SK-N-SH (cell line): ENCODE measurements at regions not wholly inside any gene's neighbourhood (a gene's known extent, or its start where the extent isn't known, plus 50 kb on each side); places are given as distances from the start of the nearest gene placed in this dataset.

Experiments
- CTCF ChIA-PET: fragments of 300-600, 350-600 bp; formaldehyde crosslinking; extraction: SDS; loops from one replicate; lab custom pipeline; 2021; lab: Yijun Ruan, JAX
- POLR2A ChIA-PET: fragments of 350-600 bp; sonication (Branson Sonifier 250); formaldehyde crosslinking; extraction: SDS; loops from one replicate; lab custom pipeline; 2020; ENCODE audit warnings: antibody characterized with exemption, inconsistent platforms; lab: Yijun Ruan, JAX
- DNase-seq: peaks from one replicate; pipeline ENCODE4 v3.0.0; 2012
- H2AFZ ChIP-seq: fragments of 200-600 bp; sonication (generic); 2 replicates; pipeline ENCODE4 v1.8.1; 2016; ENCODE audit warnings: antibody characterized with exemption, mild to moderate bottlenecking, low read depth
- H3F3A ChIP-seq: fragments of 200-600 bp; sonication (generic); replicated peaks from 2 replicates; pipeline ENCODE3; 2016; ENCODE audit warnings: antibody characterized with exemption, mild to moderate bottlenecking; ENCODE audit not compliant: insufficient read depth
- H3K27ac ChIP-seq, 2 experiments: fragments of 200-500 bp in 1 of 2; fragments of 200-600 bp in 1 of 2; sonication (Bioruptor generic) in 1 of 2; sonication (generic), shearing (Covaris generic) in 1 of 2; 2 replicates each; pipeline versions ENCODE4 v1.5.1 to v1.6.1; 2014 to 2016; ENCODE audit warnings: low read depth in 2 of 2, inconsistent platforms in 1 of 2, low read length in 1 of 2, mild to moderate bottlenecking in 1 of 2, mixed read lengths in 1 of 2
- H3K27me3 ChIP-seq: fragments of 200-600 bp; sonication (generic), shearing (Covaris generic); 2 replicates; pipeline ENCODE4 v1.6.1; 2016; ENCODE audit warnings: mixed run types; ENCODE audit not compliant: insufficient read depth
- H3K36me3 ChIP-seq, 2 experiments: fragments of 200-500 bp in 1 of 2; fragments of 200-600 bp in 1 of 2; sonication (Bioruptor generic) in 1 of 2; sonication (generic) in 1 of 2; replicated peaks in 1 of 2; 2 replicates each; pipeline versions ENCODE3 to v1.5.1; 2014 to 2016; ENCODE audit warnings: low read length in 1 of 2, mild to moderate bottlenecking in 1 of 2; ENCODE audit not compliant: insufficient read depth in 2 of 2, control insufficient read depth in 1 of 2
- H3K4me1 ChIP-seq, 2 experiments: fragments of 200-500 bp in 1 of 2; fragments of 200-600 bp in 1 of 2; sonication (Bioruptor generic) in 1 of 2; sonication (generic), shearing (Covaris generic) in 1 of 2; 2 replicates each; pipeline versions ENCODE4 v1.5.1 to v1.6.1; 2014 to 2016; ENCODE audit warnings: low read depth in 1 of 2, low read length in 1 of 2, mixed run types in 1 of 2; ENCODE audit not compliant: insufficient read depth in 2 of 2, control insufficient read depth in 1 of 2
- H3K4me2 ChIP-seq: fragments of 200-600 bp; sonication (generic), shearing (Covaris generic); 2 replicates; pipeline ENCODE4 v1.6.1; 2017; ENCODE audit warnings: mixed run types
- H3K4me3 ChIP-seq, 2 experiments: fragments of 200-500 bp in 1 of 2; fragments of 200-600 bp in 1 of 2; sonication (Bioruptor generic) in 1 of 2; sonication (generic), shearing (Covaris generic) in 1 of 2; 2 replicates each; pipeline versions ENCODE4 v1.5.1 to v1.8.1; 2014 to 2016; ENCODE audit warnings: low read depth in 2 of 2, inconsistent platforms in 1 of 2, low read length in 1 of 2, mild to moderate bottlenecking in 1 of 2, mixed read lengths in 1 of 2, moderate library complexity in 1 of 2
- H3K79me2 ChIP-seq: fragments of 200-600 bp; sonication (generic); 2 replicates; pipeline ENCODE4 v1.8.1; 2017; ENCODE audit warnings: mild to moderate bottlenecking; ENCODE audit not compliant: insufficient read depth
- H3K9ac ChIP-seq: fragments of 200-600 bp; sonication (generic); 2 replicates; pipeline ENCODE4 v1.6.1; 2017; ENCODE audit warnings: mixed run types
- H3K9me2 ChIP-seq: fragments of 200-600 bp; sonication (generic); 2 replicates; pipeline ENCODE4 v1.6.1; 2017; ENCODE audit warnings: mixed run types
- H3K9me3 ChIP-seq: fragments of 200-600 bp; sonication (generic); 2 replicates; pipeline ENCODE4 v1.6.1; 2017; ENCODE audit warnings: mixed run types, mild to moderate bottlenecking, moderate library complexity
- H4K20me1 ChIP-seq: fragments of 200-600 bp; sonication (generic); 2 replicates; pipeline ENCODE4 v1.6.1; 2017; ENCODE audit warnings: mild to moderate bottlenecking, mixed run types; ENCODE audit not compliant: insufficient read depth
- ELF1 ChIP-seq: IDR thresholded peaks from 2 replicates; pipeline ENCODE4 v1.4.0; 2012
- EP300 ChIP-seq, 2 experiments: IDR thresholded peaks; 2 replicates each; pipeline versions ENCODE4 v1.4.0 to v1.6.1; 2012; ENCODE audit warnings: borderline replicate concordance in 1 of 2, low read depth in 1 of 2, low read length in 1 of 2
- EZH2phosphoT487 ChIP-seq: fragments of 200-600 bp; sonication (generic); IDR thresholded peaks from 2 replicates; pipeline ENCODE4 v1.6.1; 2017; ENCODE audit warnings: low read depth, mixed run types, mild to moderate bottlenecking, antibody characterized with exemption, moderate library complexity, borderline replicate concordance
- FOSL2 ChIP-seq: IDR thresholded peaks from 2 replicates; pipeline ENCODE4 v1.4.0; 2012; ENCODE audit warnings: low read depth, mild to moderate bottlenecking, moderate library complexity, borderline replicate concordance
- FOXJ3 ChIP-seq: sonication (generic); formaldehyde crosslinking; IDR thresholded peaks from 2 replicates; pipeline ENCODE4 v1.5.1; 2020; ENCODE audit warnings: mild to moderate bottlenecking, missing genetic modification reagents
- FOXM1 ChIP-seq: IDR thresholded peaks from 2 replicates; pipeline ENCODE4 v1.4.0; 2012; ENCODE audit warnings: low read depth, mild to moderate bottlenecking
- GATA2 ChIP-seq: sonication (generic); formaldehyde crosslinking; IDR thresholded peaks from 2 replicates; pipeline ENCODE4 v1.5.0; 2020; ENCODE audit warnings: mild to moderate bottlenecking, missing genetic modification reagents
- NFIC ChIP-seq: IDR thresholded peaks from 2 replicates; pipeline ENCODE4 v1.4.0; 2012; ENCODE audit warnings: borderline replicate concordance
- NRF1 ChIP-seq: IDR thresholded peaks from 2 replicates; pipeline ENCODE4 v1.6.1; 2012; ENCODE audit warnings: low read depth, mild to moderate bottlenecking, low read length
- PBX3 ChIP-seq: IDR thresholded peaks from 2 replicates; pipeline ENCODE4; 2012
- POLR2AphosphoS5 ChIP-seq: IDR thresholded peaks from 2 replicates; pipeline ENCODE4 v1.6.1; 2012; ENCODE audit warnings: low read depth, low read length
- RCOR1 ChIP-seq: fragments of 150-350 bp; IDR thresholded peaks from 2 replicates; pipeline ENCODE4 v1.6.1; 2017; ENCODE audit warnings: antibody characterized with exemption, low read length
- RFX5 ChIP-seq: IDR thresholded peaks from 2 replicates; pipeline ENCODE4 v1.6.1; 2012; ENCODE audit warnings: mild to moderate bottlenecking, improper control_type of control experiment, low read length
- TAF1 ChIP-seq: IDR thresholded peaks from 2 replicates; pipeline ENCODE4 v1.6.1; 2012; ENCODE audit warnings: low read depth, mild to moderate bottlenecking, low read length, moderate library complexity, borderline replicate concordance
- TCF12 ChIP-seq: IDR thresholded peaks from 2 replicates; pipeline ENCODE4 v1.4.0; 2012
- TEAD4 ChIP-seq: IDR thresholded peaks from 2 replicates; pipeline ENCODE4 v1.4.0; 2012; ENCODE audit warnings: mild to moderate bottlenecking, borderline replicate concordance; ENCODE audit not compliant: insufficient read depth
- YY1 ChIP-seq: IDR thresholded peaks from 2 replicates; pipeline ENCODE4 v1.4.0; 2012; ENCODE audit warnings: low read depth, mild to moderate bottlenecking
- WGBS: methylation state at CpG from one replicate; pipeline ENCODE4 v1.1.6; 2017; ENCODE audit warnings: low lambda C conversion rate; 5-methylcytosine and 5-hydroxymethylcytosine counted together
- TF ChIP-seq, protein P1 (sequence below): IDR thresholded peaks from 2 replicates; pipeline ENCODE4 v1.6.1; 2012; ENCODE audit warnings: mild to moderate bottlenecking, low read depth, low read length, moderate library complexity
- TF ChIP-seq, protein P2 (sequence below): IDR thresholded peaks from 2 replicates; pipeline ENCODE4 v1.4.0; 2012; ENCODE audit warnings: low read depth, borderline replicate concordance
- TF ChIP-seq, protein P3 (sequence below): IDR thresholded peaks from 2 replicates; pipeline ENCODE4 v1.4.0; 2012; ENCODE audit warnings: low read depth, borderline replicate concordance

GRCh38 chr1:5664906-5665875 lies 327.0 kb downstream of the NPHP4 start:
- POLR2A ChIA-PET: interaction anchor here (0.6 kb wide), 1 partner anchor 1577 kb away, joined by 3 read pairs; no protein-coding TSS in a partner anchor
- Histone ChIP-seq H3K9me3 (no peaks in the 10 kb centered on the region), H3K9ac (no peak overlapping the region), H2AFZ (no peak overlapping the region), H3K9me2 (no peaks in the 10 kb centered on the region), H3K79me2 (no peaks in the 10 kb centered on the region), H3K4me2 (no peak overlapping the region), H3K27me3 (no peaks in the 10 kb centered on the region), H4K20me1 (no peaks in the 10 kb centered on the region), H3K4me3 (no peak overlapping the region), H3K27ac (no peak overlapping the region), H3K36me3 (no peaks in the 10 kb centered on the region), H3K4me1 (peaks cover 0 to 7% of the 10 kb centered on the region in 2 experiments; a peak in 1 of 4 replicates), H3F3A (no peaks in the 10 kb centered on the region)
- WGBS: 19% methylated on average over 9 of the region's 10 CpGs
- CTCF ChIA-PET: interaction anchor here (1.7 kb wide), 1 partner anchor 28 kb away, joined by 3 read pairs; no protein-coding TSS in a partner anchor
- TF ChIP-seq NRF1: no peak
- no peak for TF ChIP-seq TAF1
- TF ChIP-seq RCOR1: no peak
- no peak for TF ChIP-seq YY1
- TF ChIP-seq TCF12: no peak
- TF ChIP-seq GATA2 (CRISPR knock-in tag): no peak
- no peak for TF ChIP-seq ELF1
- TF ChIP-seq, protein P1, sequence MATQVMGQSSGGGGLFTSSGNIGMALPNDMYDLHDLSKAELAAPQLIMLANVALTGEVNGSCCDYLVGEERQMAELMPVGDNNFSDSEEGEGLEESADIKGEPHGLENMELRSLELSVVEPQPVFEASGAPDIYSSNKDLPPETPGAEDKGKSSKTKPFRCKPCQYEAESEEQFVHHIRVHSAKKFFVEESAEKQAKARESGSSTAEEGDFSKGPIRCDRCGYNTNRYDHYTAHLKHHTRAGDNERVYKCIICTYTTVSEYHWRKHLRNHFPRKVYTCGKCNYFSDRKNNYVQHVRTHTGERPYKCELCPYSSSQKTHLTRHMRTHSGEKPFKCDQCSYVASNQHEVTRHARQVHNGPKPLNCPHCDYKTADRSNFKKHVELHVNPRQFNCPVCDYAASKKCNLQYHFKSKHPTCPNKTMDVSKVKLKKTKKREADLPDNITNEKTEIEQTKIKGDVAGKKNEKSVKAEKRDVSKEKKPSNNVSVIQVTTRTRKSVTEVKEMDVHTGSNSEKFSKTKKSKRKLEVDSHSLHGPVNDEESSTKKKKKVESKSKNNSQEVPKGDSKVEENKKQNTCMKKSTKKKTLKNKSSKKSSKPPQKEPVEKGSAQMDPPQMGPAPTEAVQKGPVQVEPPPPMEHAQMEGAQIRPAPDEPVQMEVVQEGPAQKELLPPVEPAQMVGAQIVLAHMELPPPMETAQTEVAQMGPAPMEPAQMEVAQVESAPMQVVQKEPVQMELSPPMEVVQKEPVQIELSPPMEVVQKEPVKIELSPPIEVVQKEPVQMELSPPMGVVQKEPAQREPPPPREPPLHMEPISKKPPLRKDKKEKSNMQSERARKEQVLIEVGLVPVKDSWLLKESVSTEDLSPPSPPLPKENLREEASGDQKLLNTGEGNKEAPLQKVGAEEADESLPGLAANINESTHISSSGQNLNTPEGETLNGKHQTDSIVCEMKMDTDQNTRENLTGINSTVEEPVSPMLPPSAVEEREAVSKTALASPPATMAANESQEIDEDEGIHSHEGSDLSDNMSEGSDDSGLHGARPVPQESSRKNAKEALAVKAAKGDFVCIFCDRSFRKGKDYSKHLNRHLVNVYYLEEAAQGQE: no peak
- no peak for TF ChIP-seq EZH2phosphoT487
- TF ChIP-seq FOXM1: no peak
- no peak for TF ChIP-seq EP300 (IDR thresholded peaks at IDR 0.05; ENCODE audit: borderline replicate concordance in 1 of 2, low read depth in 1 of 2, low read length in 1 of 2)
- TF ChIP-seq, protein P2, sequence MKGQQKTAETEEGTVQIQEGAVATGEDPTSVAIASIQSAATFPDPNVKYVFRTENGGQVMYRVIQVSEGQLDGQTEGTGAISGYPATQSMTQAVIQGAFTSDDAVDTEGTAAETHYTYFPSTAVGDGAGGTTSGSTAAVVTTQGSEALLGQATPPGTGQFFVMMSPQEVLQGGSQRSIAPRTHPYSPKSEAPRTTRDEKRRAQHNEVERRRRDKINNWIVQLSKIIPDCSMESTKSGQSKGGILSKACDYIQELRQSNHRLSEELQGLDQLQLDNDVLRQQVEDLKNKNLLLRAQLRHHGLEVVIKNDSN: no peak
- no peak for TF ChIP-seq POLR2AphosphoS5
- no peak for TF ChIP-seq FOXJ3 (CRISPR knock-in tag)
- TF ChIP-seq TEAD4: no peak
- TF ChIP-seq, protein P3, sequence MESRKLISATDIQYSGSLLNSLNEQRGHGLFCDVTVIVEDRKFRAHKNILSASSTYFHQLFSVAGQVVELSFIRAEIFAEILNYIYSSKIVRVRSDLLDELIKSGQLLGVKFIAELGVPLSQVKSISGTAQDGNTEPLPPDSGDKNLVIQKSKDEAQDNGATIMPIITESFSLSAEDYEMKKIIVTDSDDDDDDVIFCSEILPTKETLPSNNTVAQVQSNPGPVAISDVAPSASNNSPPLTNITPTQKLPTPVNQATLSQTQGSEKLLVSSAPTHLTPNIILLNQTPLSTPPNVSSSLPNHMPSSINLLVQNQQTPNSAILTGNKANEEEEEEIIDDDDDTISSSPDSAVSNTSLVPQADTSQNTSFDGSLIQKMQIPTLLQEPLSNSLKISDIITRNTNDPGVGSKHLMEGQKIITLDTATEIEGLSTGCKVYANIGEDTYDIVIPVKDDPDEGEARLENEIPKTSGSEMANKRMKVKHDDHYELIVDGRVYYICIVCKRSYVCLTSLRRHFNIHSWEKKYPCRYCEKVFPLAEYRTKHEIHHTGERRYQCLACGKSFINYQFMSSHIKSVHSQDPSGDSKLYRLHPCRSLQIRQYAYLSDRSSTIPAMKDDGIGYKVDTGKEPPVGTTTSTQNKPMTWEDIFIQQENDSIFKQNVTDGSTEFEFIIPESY: no peak
- TF ChIP-seq PBX3: no peak
- TF ChIP-seq FOSL2: no peak
- TF ChIP-seq RFX5: no peak
- TF ChIP-seq NFIC: no peak
- no peak for DNase-seq
